T-helper 2 cell treated with Interferon-gamma antibody and Interleukin-4, amounts not matched to agents 5 μg/mL and 100 μg/mL, for 36 hours (primary cell): ENCODE measurements at regions not wholly inside any gene's neighbourhood (a gene's known extent, or its start where the extent isn't known, plus 50 kb on each side); places are given as distances from the start of the nearest gene placed in this dataset.

Source experiments
- DNase-seq: peaks from one replicate; pipeline ENCODE4 v3.0.0; 2021; ENCODE audit warnings: low spot score
- H3K27ac Mint-ChIP-seq: one replicate; pipeline ENCODE4 v1.8.0; 2021; ENCODE audit warnings: mild to moderate bottlenecking, mixed read lengths
- H3K27me3 Mint-ChIP-seq: one replicate; pipeline ENCODE4 v1.8.0; 2021; ENCODE audit warnings: low read depth, mixed read lengths
- H3K36me3 Mint-ChIP-seq: one replicate; pipeline ENCODE4 v1.8.0; 2021; ENCODE audit warnings: low read depth, mixed read lengths
- H3K4me1 Mint-ChIP-seq: one replicate; pipeline ENCODE4 v1.8.0; 2021; ENCODE audit warnings: low read depth, mixed read lengths
- H3K4me3 Mint-ChIP-seq: one replicate; pipeline ENCODE4 v1.8.0; 2022; ENCODE audit warnings: mild to moderate bottlenecking, moderate library complexity, mixed read lengths
- H3K9me3 Mint-ChIP-seq: one replicate; pipeline ENCODE4 v1.8.0; 2021; ENCODE audit warnings: mixed read lengths

DNA sequence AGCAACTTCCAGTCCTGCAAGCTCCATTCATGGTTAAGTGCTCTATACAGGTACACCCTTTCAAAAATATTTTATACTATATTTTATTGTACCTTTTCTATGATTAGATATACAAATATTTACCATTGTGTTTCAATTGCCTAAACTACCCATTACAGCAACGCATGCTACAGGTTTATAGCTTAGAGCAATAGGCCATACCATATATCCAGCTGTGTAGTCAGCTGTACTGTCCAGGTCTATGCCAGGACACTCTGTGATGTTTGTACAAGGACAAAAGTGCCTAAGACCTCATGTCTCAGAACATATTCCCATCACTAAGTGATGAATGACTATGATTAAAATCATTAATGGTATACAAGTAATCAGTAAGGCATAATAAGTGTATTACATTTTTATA lies 368.7 kb downstream of the CMPK2 start:
- Mint-ChIP-seq H3K9me3 (no peaks in the 10 kb centered on the region), H3K27me3 (no peaks in the 10 kb centered on the region), H3K27ac (no peak overlapping the region), H3K4me1 (no peaks in the 10 kb centered on the region), H3K4me3 (no peak overlapping the region), H3K36me3 (no peaks in the 10 kb centered on the region)
- no peak for DNase-seq

DNA sequence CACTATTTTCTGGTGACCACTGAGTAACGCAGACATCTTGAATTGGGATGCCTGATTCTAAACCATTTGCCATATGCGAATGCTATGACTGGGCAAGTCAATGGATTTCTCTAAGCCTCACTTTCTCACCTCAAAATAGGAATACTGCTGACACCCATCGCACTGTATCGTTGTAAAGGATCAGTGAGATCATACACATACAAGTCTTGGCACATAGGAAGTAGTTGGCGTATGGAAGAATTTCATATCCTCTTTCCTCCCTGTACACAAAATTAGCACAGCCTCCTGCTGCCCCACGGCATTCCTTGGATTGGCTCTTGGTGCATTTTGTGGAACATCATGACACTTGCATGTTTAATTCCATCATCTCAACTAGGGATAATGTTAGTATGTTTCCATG lies 366.9 kb downstream of the CMPK2 start:
- Mint-ChIP-seq H3K27ac (no peak overlapping the region), H3K4me1 (no peaks in the 10 kb centered on the region), H3K4me3 (no peak overlapping the region), H3K9me3 (no peaks in the 10 kb centered on the region), H3K27me3 (no peaks in the 10 kb centered on the region), H3K36me3 (no peaks in the 10 kb centered on the region)
- DNase-seq = no peak

DNA sequence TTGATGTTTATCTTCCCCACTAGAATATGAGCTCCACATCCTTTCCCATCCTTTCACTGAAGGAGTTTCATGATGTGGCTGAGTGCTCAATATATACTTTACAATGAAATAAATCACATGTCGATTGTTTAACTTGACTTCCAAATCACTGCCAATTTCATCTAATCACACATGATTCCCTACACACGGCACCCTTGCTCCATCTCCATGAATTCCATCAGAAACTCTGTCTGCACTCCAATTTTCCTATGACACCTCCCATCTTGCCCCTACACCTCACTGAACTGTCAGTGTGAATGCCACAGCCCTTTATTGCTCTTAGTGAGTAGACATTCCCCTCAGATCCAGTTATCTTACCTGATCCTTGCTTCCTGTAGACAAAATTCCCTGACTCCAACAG lies 366.0 kb downstream of the CMPK2 start:
- Mint-ChIP-seq H3K4me3 (no peak overlapping the region), H3K27ac (no peak overlapping the region), H3K36me3 (no peaks in the 10 kb centered on the region), H3K4me1 (no peaks in the 10 kb centered on the region), H3K27me3 (no peaks in the 10 kb centered on the region), H3K9me3 (no peaks in the 10 kb centered on the region)
- DNase-seq = no peak

DNA sequence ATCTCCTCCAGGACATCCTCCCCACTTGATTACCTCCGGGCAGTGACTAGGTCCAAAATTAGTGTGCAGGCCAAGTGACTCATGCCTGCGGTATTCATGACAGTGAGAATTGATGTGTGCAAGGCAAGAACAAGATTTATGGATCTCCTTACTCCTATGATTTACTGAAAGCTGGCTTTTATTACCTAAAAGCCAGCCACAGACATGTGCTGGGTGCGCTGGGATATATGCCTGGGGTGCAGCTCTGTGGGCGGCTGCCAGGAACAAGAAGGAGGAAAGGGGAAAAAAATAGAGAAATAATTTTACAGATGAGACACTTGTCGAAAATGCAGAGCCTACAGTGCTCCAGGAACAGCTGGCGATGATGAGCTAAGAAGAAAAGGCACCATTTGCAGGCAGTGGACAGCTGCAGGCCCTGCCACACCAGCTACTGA lies 359.3 kb downstream of the CMPK2 start:
- no peak overlapping the region for H3K4me3 Mint-ChIP-seq
- H3K27ac Mint-ChIP-seq = no peak overlapping the region
- no peaks in the 10 kb centered on the region for H3K9me3 Mint-ChIP-seq
- H3K36me3 Mint-ChIP-seq = no peaks in the 10 kb centered on the region
- H3K27me3 Mint-ChIP-seq = no peaks in the 10 kb centered on the region
- DNase-seq = no peak
- H3K4me1 Mint-ChIP-seq = no peaks in the 10 kb centered on the region

DNA sequence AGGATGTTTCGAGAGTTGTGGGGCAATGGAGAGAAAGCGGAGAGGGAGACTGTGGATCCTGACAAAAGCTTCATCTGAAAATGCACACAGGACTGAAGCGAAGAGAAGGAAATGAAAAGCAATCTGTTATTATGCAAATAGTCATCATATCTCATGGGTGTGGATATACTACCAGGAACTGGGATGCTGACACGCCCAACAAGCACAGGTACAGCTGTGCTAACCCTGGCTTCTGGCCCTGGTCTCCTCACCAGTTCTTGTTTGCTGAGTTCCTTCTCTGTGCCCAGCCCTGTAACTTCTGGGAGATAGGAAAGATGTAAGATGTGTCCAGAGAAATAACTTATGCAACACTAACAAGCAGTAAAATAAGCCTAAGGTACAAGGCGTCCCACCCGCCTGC lies 358.8 kb downstream of the CMPK2 start:
- no peaks in the 10 kb centered on the region for H3K9me3 Mint-ChIP-seq
- H3K27ac Mint-ChIP-seq = no peak overlapping the region
- H3K27me3 Mint-ChIP-seq = no peaks in the 10 kb centered on the region
- H3K4me3 Mint-ChIP-seq = no peak overlapping the region
- H3K4me1 Mint-ChIP-seq = no peaks in the 10 kb centered on the region
- no peak for DNase-seq
- no peaks in the 10 kb centered on the region for H3K36me3 Mint-ChIP-seq

DNA sequence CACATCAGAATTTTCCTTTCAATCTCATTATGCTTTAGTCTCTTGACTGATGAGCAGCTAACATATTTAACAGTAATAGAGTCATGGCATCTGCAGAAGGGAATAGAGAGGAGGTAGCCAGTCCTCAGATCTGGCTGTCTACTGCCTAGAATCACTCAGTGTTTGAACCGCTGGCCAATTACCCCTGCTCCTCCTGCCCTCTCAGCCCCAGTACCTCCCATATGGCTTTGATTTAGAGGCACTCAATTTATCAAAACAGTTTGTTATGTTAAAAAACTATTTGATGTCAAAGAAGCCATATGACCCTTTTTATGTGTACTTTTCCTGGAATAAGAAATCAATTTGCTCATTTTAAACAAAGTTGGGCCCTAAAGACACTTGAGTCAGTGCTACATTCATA lies 355.2 kb downstream of the CMPK2 start:
- Mint-ChIP-seq H3K4me1 (no peaks in the 10 kb centered on the region), H3K4me3 (no peak overlapping the region), H3K36me3 (no peaks in the 10 kb centered on the region), H3K27ac (no peak overlapping the region), H3K9me3 (no peaks in the 10 kb centered on the region), H3K27me3 (no peaks in the 10 kb centered on the region)
- no peak for DNase-seq

DNA sequence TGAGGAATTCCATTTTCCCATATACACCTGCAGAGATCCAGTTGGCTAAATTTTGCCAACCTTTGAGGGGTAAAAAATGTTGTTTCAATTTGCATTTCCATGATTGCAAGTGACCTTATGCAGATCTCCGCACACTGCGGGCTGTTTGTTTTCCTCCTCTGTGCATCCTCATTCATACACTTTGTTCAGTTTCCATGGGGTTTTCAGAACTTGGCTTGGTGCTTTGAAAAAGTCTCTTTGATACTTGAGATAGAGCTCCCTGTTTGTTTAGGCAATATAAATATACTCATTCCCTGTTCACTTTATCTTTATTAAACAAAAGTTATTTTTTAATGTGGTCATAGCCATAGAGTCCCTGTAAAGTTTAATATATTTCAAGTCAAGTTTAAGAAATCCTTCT lies 353.1 kb downstream of the CMPK2 start:
- Mint-ChIP-seq H3K36me3 (no peaks in the 10 kb centered on the region), H3K4me1 (no peaks in the 10 kb centered on the region), H3K9me3 (no peaks in the 10 kb centered on the region), H3K27ac (no peak overlapping the region), H3K27me3 (no peaks in the 10 kb centered on the region), H3K4me3 (no peak overlapping the region)
- no peak for DNase-seq

DNA sequence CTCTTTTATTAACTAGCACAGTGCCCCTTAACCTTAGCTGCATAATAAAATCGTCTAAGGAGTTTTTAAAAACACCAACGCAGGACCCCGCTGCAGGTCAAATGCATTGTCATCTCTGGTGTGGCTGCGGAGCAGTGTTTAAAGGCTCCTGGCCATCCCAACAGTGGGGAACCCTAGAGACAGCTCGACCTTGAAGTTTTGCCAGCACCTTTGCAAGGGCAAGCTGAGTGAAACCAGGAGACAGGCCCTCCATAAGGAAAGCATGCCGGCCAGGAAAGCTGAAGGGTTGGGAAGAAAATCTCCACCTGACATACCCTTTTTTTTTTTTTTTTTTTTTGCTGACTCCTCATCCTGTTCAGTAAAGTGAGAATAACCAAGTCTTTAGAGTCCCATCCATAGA lies 349.0 kb downstream of the CMPK2 start:
- no peaks in the 10 kb centered on the region for H3K27me3 Mint-ChIP-seq
- no peak overlapping the region for H3K4me3 Mint-ChIP-seq
- H3K9me3 Mint-ChIP-seq = no peaks in the 10 kb centered on the region
- H3K27ac Mint-ChIP-seq = no peak overlapping the region
- no peak for DNase-seq
- no peaks in the 10 kb centered on the region for H3K36me3 Mint-ChIP-seq
- H3K4me1 Mint-ChIP-seq = no peaks in the 10 kb centered on the region

DNA sequence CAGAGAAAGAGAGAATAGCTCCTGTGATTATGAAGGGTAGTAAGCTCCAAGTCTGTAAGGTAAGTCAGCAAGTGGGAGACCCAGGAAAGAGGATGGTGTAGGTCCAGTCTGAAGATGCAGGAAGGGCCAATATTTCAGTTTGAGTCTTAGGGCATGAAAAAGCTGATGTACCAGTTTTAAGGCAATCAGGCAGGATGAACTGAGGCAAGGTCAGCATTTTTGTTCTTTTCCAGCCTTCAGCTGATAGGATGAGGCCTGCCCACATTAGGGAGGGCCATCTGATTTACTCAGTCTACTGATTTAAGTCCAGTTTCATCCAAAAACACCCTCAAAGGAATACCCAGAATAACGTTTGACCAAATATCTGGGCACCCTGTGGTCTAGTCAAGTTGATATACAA lies 347.3 kb downstream of the CMPK2 start:
- Mint-ChIP-seq H3K4me1 (no peaks in the 10 kb centered on the region), H3K36me3 (no peaks in the 10 kb centered on the region), H3K27ac (no peak overlapping the region), H3K4me3 (no peak overlapping the region), H3K27me3 (no peaks in the 10 kb centered on the region), H3K9me3 (no peaks in the 10 kb centered on the region)
- DNase-seq = no peak

DNA sequence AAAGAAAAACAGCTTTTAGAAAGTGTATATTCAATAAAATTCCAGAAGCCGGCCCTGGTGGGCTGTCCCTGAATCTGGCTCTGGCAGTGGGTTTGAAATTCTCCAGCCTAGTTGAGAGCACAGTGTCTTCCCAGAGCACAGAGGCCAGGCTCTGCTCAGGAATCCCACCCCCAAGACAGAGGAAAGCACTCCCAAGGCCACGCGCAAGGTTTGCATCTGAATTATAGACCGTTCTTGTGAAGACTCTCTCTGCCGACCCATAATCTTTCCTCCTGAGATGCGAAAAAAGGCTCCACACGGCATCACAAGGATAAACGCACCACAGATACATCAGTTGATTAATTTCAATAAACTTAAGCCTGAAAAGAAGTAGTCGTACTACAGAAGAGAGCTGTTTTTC lies 342.2 kb downstream of the CMPK2 start:
- no peaks in the 10 kb centered on the region for H3K4me1 Mint-ChIP-seq
- no peaks in the 10 kb centered on the region for H3K36me3 Mint-ChIP-seq
- H3K4me3 Mint-ChIP-seq = no peak overlapping the region
- DNase-seq = no peak
- no peaks in the 10 kb centered on the region for H3K9me3 Mint-ChIP-seq
- H3K27ac Mint-ChIP-seq = no peak overlapping the region
- no peaks in the 10 kb centered on the region for H3K27me3 Mint-ChIP-seq

DNA sequence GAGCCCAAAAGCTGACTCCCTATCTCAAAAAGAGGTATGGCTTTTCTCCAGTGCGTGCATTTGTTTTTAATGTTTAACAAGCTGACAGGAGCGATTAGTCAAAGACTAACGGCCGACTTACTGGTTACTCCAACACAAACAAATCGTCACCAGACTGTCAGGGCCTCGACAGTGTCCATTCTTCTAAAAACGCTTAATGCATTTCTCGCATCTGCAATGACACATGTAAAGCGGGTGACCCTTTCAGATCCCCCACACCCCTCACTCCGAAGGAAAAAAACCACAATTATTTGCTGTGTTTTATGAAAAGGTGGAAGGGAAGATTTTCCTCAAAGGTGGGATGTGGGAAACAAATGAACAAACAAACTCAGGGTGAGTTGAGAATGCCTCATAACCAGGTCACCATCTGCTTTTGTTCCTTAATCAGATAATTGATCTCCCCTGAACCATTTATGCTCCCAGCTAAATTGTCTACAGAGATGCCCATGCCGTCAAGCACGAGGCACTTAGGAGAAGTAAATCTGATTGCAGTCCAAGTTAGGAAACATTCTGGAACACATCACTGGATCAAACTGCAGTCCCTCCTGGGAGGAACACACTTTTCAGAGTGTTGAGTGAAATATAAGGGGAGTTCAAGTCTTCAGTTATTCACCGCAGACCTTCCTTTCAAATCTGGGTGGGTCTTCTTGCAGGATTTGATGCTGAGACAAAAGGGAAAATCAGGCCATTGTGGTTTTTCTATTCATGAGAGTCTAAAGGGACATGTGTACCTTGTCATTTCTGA lies 340.8 kb downstream of the CMPK2 start:
- Mint-ChIP-seq H3K9me3 (no peaks in the 10 kb centered on the region), H3K4me3 (no peak overlapping the region), H3K27me3 (no peaks in the 10 kb centered on the region), H3K27ac (no peak overlapping the region), H3K36me3 (no peaks in the 10 kb centered on the region), H3K4me1 (no peaks in the 10 kb centered on the region)
- DNase-seq = no peak

DNA sequence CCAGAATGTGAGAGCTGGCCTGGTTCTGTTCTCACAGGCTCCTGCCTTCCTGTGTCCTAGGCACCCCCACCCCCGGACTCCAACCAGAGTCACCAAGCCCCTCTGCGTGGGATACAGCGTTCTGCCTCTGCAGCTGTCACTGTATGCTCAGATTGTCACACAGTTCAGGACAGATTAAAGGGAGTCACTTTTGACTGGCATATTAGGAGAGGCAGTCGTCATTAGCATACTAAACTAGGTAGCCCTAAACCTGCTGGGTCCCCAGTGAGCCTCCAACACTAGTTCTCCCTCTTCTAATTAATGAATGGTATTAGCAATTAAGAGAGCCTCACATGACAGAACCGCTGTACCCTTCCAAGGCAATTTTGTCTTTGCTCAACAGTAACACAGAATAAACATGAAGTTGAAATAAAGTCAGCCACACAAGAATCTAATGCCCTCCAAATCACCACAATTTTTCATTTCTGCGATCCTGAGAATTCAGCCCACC lies 340.2 kb downstream of the CMPK2 start:
- Mint-ChIP-seq H3K27ac (no peak overlapping the region), H3K9me3 (no peaks in the 10 kb centered on the region), H3K4me1 (no peaks in the 10 kb centered on the region), H3K4me3 (no peak overlapping the region), H3K36me3 (no peaks in the 10 kb centered on the region), H3K27me3 (no peaks in the 10 kb centered on the region)
- no peak for DNase-seq

DNA sequence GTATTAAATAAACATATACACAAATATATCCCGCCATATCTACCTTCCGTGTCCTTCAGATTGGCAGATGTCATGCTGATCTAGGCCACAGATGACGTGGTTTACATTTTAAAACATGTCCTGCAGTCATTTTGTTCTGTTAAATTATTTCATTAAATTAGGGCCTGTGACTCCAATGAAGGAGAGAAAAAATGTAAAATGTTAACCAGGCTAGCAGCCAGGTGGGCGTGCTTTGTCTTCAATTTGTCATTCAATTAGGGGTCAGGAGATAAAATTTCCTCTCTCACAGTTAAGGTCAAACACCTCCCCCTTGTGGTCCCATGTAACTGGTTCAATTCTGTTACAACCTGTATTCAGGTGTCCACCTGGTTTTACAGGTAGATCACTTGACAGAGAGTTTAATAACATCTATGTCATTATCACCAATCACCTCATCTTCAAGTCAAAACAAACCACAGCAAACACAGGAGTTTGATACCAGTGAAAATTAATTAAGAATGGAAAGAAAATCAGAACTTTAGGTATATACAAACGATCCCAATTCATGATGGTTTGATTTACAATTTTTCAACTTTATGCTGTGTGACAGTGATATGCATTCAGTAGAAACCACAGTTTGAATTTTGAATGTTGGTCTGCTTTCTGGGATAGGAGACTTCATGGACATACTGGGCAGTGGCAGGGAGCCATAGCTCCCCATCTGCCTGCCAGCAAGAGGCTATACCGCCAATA lies 339.4 kb downstream of the CMPK2 start:
- Mint-ChIP-seq H3K36me3 (no peaks in the 10 kb centered on the region), H3K9me3 (no peaks in the 10 kb centered on the region), H3K27me3 (no peaks in the 10 kb centered on the region), H3K27ac (no peak overlapping the region), H3K4me3 (no peak overlapping the region), H3K4me1 (no peaks in the 10 kb centered on the region)
- no peak for DNase-seq

DNA sequence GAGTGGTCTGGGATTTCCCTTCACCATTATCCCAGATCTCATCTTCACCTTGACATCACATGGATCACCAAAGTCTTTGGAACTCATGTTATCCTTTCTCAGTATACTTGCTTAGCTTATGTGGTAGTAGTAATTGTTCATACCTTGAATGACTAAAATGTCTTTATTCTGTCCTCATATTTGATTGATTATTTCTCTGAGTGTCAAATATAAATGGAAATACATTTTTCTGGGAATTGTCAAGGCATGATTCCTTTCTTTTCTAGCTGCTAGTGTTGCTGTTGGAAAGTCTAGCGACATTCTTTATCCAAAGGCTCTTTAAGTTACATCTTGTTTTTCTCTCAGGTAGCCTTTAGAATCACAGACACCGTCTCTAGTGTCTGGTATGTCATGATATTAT lies 334.4 kb downstream of the CMPK2 start:
- H3K4me1 Mint-ChIP-seq = no peaks in the 10 kb centered on the region
- H3K4me3 Mint-ChIP-seq = no peak overlapping the region
- peaks cover 2% of the 10 kb centered on the region for H3K27me3 Mint-ChIP-seq
- H3K36me3 Mint-ChIP-seq = no peaks in the 10 kb centered on the region
- no peaks in the 10 kb centered on the region for H3K9me3 Mint-ChIP-seq
- DNase-seq = no peak
- H3K27ac Mint-ChIP-seq = no peak overlapping the region
